ENCODE measurements at regions not wholly inside any gene's neighbourhood (a gene's known extent, or its start where the extent isn't known, plus 50 kb on each side); places are given as distances from the start of the nearest gene placed in this dataset.

- Histone ChIP-seq H2AFZ (ENCODE audit: low read depth, low read length, poor library complexity, severe bottlenecking) (no peak overlapping the region), H3K27ac (ENCODE audit: low read depth, low read length) (no peak overlapping the region), H3K4me1 (ENCODE audit: control insufficient read depth in 1 of 2, insufficient read depth in 2 of 2, low read length in 2 of 2) (no peaks in the 10 kb centered on the region), H3K36me3 (ENCODE audit: control insufficient read depth in 1 of 2, insufficient read depth in 2 of 2, low read length in 2 of 2) (no peaks in the 10 kb centered on the region), H3K9me2 (ENCODE audit: insufficient read depth) (no peaks in the 10 kb centered on the region), H3K4me2 (ENCODE audit: low read length) (no peak overlapping the region), H3K9me3 (ENCODE audit: control insufficient read depth in 1 of 2, insufficient read depth in 1 of 2, low read depth in 1 of 2, low read length in 2 of 2) (no peaks in the 10 kb centered on the region), H4K20me1 (ENCODE audit: insufficient read depth) (no peaks in the 10 kb centered on the region), H3K9ac (ENCODE audit: low read length) (no peak overlapping the region), H3K79me2 (ENCODE audit: insufficient read depth, low read length) (no peaks in the 10 kb centered on the region), H3K27me3 (ENCODE audit: insufficient read depth, low read length) (no peaks in the 10 kb centered on the region), H3K4me3 (replicated peaks in 1 of 2; ENCODE audit: low read depth in 1 of 2, low read length in 2 of 2) (no peak overlapping the region)
- no TSS peak for BruUV-seq (replicated peaks)
- POLR2A ChIA-PET, result no interaction called here
- RAD21 ChIA-PET (ENCODE audit: low non-redundant PET in 1 of 2, low total read pairs in 2 of 2, uncharacterized antibody in 2 of 2, unreplicated experiment in 2 of 2), result no interaction called here
- no peak for ATAC-seq
- TF ChIP-seq ZNF274 (IDR thresholded peaks at IDR 0.05; ENCODE audit: low read depth, low read length) (no peak), MAX (IDR thresholded peaks at IDR 0.05) (no peak), TCF7L2 (IDR thresholded peaks at IDR 0.05; ENCODE audit: borderline replicate concordance, extremely low read depth, insufficient read depth, insufficient read length) (no peak), YY1 (IDR thresholded peaks at IDR 0.05; ENCODE audit: extremely low read depth, insufficient replicate concordance, low read depth, low read length) (no peak), REST (IDR thresholded peaks at IDR 0.05; ENCODE audit: low read depth) (no peak), EZH2 (IDR thresholded peaks at IDR 0.05) (no peak), ELF1 (IDR thresholded peaks at IDR 0.05; ENCODE audit: borderline replicate concordance, low read depth) (no peak), RAD21 (IDR thresholded peaks at IDR 0.05; ENCODE audit: low read depth) (no peak), FOSL1 (IDR thresholded peaks at IDR 0.05; ENCODE audit: low read depth) (no peak), CEBPB (IDR thresholded peaks at IDR 0.05; ENCODE audit: low read depth) (no peak), EZH2phosphoT487 (IDR thresholded peaks at IDR 0.05; ENCODE audit: borderline replicate concordance) (no peak), POLR2AphosphoS5 (IDR thresholded peaks at IDR 0.05; ENCODE audit: low read depth, low read length) (no peak), ZFX (IDR thresholded peaks at IDR 0.05) (no peak), EGR1 (IDR thresholded peaks at IDR 0.05; ENCODE audit: low read depth) (no peak), ATF3 (IDR thresholded peaks at IDR 0.05) (no peak), JUND (IDR thresholded peaks at IDR 0.05) (no peak), SIN3A (IDR thresholded peaks at IDR 0.05; ENCODE audit: low read depth) (no peak)
- TF ChIP-seq, protein P1, sequence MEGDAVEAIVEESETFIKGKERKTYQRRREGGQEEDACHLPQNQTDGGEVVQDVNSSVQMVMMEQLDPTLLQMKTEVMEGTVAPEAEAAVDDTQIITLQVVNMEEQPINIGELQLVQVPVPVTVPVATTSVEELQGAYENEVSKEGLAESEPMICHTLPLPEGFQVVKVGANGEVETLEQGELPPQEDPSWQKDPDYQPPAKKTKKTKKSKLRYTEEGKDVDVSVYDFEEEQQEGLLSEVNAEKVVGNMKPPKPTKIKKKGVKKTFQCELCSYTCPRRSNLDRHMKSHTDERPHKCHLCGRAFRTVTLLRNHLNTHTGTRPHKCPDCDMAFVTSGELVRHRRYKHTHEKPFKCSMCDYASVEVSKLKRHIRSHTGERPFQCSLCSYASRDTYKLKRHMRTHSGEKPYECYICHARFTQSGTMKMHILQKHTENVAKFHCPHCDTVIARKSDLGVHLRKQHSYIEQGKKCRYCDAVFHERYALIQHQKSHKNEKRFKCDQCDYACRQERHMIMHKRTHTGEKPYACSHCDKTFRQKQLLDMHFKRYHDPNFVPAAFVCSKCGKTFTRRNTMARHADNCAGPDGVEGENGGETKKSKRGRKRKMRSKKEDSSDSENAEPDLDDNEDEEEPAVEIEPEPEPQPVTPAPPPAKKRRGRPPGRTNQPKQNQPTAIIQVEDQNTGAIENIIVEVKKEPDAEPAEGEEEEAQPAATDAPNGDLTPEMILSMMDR (IDR thresholded peaks at IDR 0.05 in 2 of 3, conservative IDR thresholded peaks at IDR 0.05 in 1 of 3; ENCODE audit: borderline replicate concordance in 1 of 3, insufficient read depth in 1 of 3, low read depth in 2 of 3, low read length in 2 of 3), result no peak
- intact Hi-C loops (cut with micrococcal nuclease), result loop anchor here (10.0 kb wide), 1 partner anchor 343 kb away; no protein-coding TSS in a partner anchor
- CTCF ChIA-PET, result no interaction called here
- DNase-seq (ENCODE audit: low read depth, low spot score), result no peak
Observed at GRCh38 chr1:163531345-163531744, 209.6 kb downstream of the NUF2 start.

Data from HCT116 (cell line).